Small intestine (tissue), 7 donors: ENCODE measurements at regions not wholly inside any gene's neighbourhood (a gene's known extent, or its start where the extent isn't known, plus 50 kb on each side); places are given as distances from the start of the nearest gene placed in this dataset.

Experiments used
- DNase-seq, 2 donors: peaks; one replicate each; pipeline versions ENCODE4 v3.0.0 to v3.0.0-alpha.2; 2013
- FAIRE-seq: peaks from 2 replicates; lab custom pipeline; 2012; peaks lifted over from hg19 to GRCh38; lab: Jason Lieb, UNC
- H3K27ac ChIP-seq, 3 donors: one replicate each; pipeline ENCODE4 v1.5.1; 2013; ENCODE audit warnings: low read length in 2 of 3, mild to moderate bottlenecking in 2 of 3, control low read depth in 1 of 3, inconsistent platforms in 1 of 3, low read depth in 1 of 3, moderate library complexity in 1 of 3
- H3K27me3 ChIP-seq, 3 donors: one replicate each; pipeline ENCODE4 v1.6.1; 2013; ENCODE audit warnings: low read length in 3 of 3, inconsistent platforms in 1 of 3; ENCODE audit not compliant: control insufficient read depth in 3 of 3, insufficient read depth in 3 of 3
- H3K36me3 ChIP-seq, 3 donors: one replicate each; pipeline ENCODE4 v1.6.1; 2013; ENCODE audit warnings: low read length in 3 of 3, inconsistent platforms in 1 of 3, low read depth in 1 of 3, mild to moderate bottlenecking in 1 of 3, moderate library complexity in 1 of 3; ENCODE audit not compliant: control insufficient read depth in 3 of 3, insufficient read depth in 2 of 3
- H3K4me1 ChIP-seq, 3 donors: one replicate each; pipeline ENCODE4 v1.6.1; 2013; ENCODE audit warnings: low read length in 2 of 3, inconsistent platforms in 1 of 3, low read depth in 1 of 3, mild to moderate bottlenecking in 1 of 3, moderate library complexity in 1 of 3; ENCODE audit not compliant: control insufficient read depth in 3 of 3, insufficient read depth in 2 of 3
- H3K4me3 ChIP-seq, 3 donors: one replicate each; pipeline ENCODE4 v1.5.1; 2013; ENCODE audit warnings: low read length in 3 of 3, control low read depth in 1 of 3, inconsistent platforms in 1 of 3, low read depth in 1 of 3, mild to moderate bottlenecking in 1 of 3, moderate library complexity in 1 of 3
- H3K9me3 ChIP-seq, 2 donors: one replicate each; pipeline ENCODE4 v1.6.1; 2013; ENCODE audit warnings: low read depth in 1 of 2, low read length in 1 of 2; ENCODE audit not compliant: control insufficient read depth in 2 of 2, insufficient read depth in 1 of 2
- WGBS, 3 donors: extraction: QIAGEN DNeasy Blood & Tissue Kit; methylation state at CpG; one replicate each; pipeline ENCODE4 v1.1.7; 2013; 5-methylcytosine and 5-hydroxymethylcytosine counted together
- donor health status: healthy with polysubstance abuse.
- donor health status: control.
- donor health status: control.
- donor health status: Bipolar disorder and iron deficiency.
- donor health status: healthy.

DNA sequence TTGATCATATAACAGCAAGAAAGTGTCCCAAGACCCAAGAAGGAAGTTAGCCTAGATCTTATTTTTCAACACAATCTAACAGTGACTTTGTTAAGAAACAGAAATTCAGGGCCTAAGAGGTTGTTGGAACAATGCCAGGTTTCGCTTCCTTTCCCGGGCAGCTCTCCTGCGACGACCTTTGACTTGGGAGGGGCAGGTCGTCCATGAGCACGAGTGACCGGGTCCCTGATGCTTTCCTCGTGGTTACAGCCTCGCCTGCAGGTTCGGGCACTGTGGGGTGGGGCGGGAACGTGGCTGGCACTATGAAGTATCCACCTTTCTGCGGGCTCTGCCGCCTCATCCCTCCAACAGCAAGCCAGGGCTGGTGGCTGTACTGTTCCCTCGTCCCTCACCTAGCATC lies 90.1 kb upstream of the RGMA start:
- 7 to 33% (median 29%) methylated on average over 14 to 15 of the region's 15 CpGs for WGBS, 3 donors
- no peaks in the 10 kb centered on the region for H3K36me3 ChIP-seq
- H3K4me1 ChIP-seq, result peaks cover 5 to 9% (median 7%) of the 10 kb centered on the region in 3 donors
- DNase-seq (peak; percentile 92 to 94), FAIRE-seq (no peak)
- peak overlapping the region in 1 of 3 donors; percentile 63 for H3K27ac ChIP-seq
- H3K4me3 ChIP-seq, result no peak overlapping the region
- no peaks in the 10 kb centered on the region for H3K27me3 ChIP-seq
- H3K9me3 ChIP-seq, result no peaks in the 10 kb centered on the region

DNA sequence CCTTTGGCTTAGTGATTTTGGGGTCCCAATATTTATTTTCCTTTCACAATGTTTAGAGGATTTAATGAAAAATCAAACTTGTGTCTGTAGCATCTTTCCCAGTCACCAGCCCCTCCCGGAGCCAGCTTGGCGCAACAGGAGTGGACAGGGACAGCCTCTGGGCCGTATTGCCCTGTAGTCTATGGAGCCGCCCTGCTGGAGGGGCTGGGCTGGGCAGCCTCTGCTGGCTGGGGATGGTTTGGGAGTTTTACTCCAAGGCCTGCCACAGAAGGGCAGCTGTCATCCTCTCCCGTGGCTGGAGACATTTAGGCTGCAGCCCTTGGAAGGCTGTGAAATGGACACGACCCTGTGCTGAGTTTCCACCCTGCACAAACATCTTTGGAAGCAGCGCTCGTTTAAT lies 89.4 kb upstream of the RGMA start:
- Histone ChIP-seq H3K9me3 (peaks cover 0 to 4% of the 10 kb centered on the region in 2 donors), H3K27ac (peak overlapping the region in 1 of 3 donors; percentile 63), H3K4me1 (peaks cover 5 to 9% (median 7%) of the 10 kb centered on the region in 3 donors), H3K36me3 (no peaks in the 10 kb centered on the region), H3K4me3 (no peak overlapping the region), H3K27me3 (no peaks in the 10 kb centered on the region)
- WGBS, 3 donors, result 81 to 86% (median 84%) methylated on average over 8 of the region's 8 CpGs
- DNase-seq (no peak), FAIRE-seq (no peak)

GRCh38 chr15:93176065-93176464 lies 87.1 kb upstream of the RGMA start:
- no peak for FAIRE-seq

DNA sequence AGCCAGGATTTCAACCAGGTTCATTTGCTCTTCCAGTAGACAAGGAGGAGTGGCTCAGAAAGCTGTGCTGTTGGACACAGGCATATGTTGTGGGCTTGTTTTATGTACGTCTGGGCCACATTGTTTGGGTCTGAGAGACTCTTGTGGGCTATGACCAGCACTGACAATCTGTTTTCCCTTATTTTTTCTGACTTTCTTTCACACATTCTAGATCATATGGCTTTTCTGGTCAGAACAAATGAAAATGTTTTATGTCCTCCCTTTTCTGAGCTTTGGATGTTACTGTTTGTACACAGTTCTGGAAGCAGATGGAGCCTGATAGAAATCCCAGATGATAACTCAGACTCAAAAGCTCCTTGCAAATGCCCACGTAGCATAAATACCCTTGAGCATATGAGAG lies 85.8 kb upstream of the RGMA start:
- Histone ChIP-seq H3K27me3 (peaks cover 0 to 2% (median 0%) of the 10 kb centered on the region in 3 donors), H3K27ac (no peak overlapping the region), H3K4me1 (peaks cover 4 to 9% (median 5%) of the 10 kb centered on the region in 3 donors), H3K36me3 (no peaks in the 10 kb centered on the region), H3K9me3 (peaks cover 0 to 10% of the 10 kb centered on the region in 2 donors), H3K4me3 (no peak overlapping the region)
- 69 to 75% (median 75%) methylated on average over 2 of the region's 2 CpGs for WGBS, 3 donors
- DNase-seq, result no peak
- no peak for FAIRE-seq

More at GRCh38 chr15:93176065-93176464, 87.1 kb upstream of the RGMA start:
- no peak for DNase-seq
- Histone ChIP-seq H3K9me3 (peaks cover 0 to 10% of the 10 kb centered on the region in 2 donors), H3K4me1 (peaks cover 4 to 9% (median 5%) of the 10 kb centered on the region in 3 donors), H3K36me3 (no peaks in the 10 kb centered on the region), H3K4me3 (no peak overlapping the region), H3K27ac (no peak overlapping the region), H3K27me3 (no peaks in the 10 kb centered on the region)
- WGBS, 3 donors, result 67 to 85% (median 70%) methylated on average over 4 of the region's 4 CpGs

GRCh38 chr15:93173369-93173768 lies 84.4 kb upstream of the RGMA start:
- WGBS, 3 donors, result 51 to 60% (median 58%) methylated on average over 3 of the region's 3 CpGs
- no peak overlapping the region for H3K4me3 ChIP-seq
- DNase-seq (no peak), FAIRE-seq (no peak)
- H3K27me3 ChIP-seq, result peaks cover 0 to 2% (median 0%) of the 10 kb centered on the region in 3 donors
- H3K9me3 ChIP-seq, result peaks cover 0 to 10% of the 10 kb centered on the region in 2 donors
- H3K4me1 ChIP-seq, result peaks cover 0 to 1% (median 0%) of the 10 kb centered on the region in 3 donors
- no peaks in the 10 kb centered on the region for H3K36me3 ChIP-seq
- no peak overlapping the region for H3K27ac ChIP-seq

DNA sequence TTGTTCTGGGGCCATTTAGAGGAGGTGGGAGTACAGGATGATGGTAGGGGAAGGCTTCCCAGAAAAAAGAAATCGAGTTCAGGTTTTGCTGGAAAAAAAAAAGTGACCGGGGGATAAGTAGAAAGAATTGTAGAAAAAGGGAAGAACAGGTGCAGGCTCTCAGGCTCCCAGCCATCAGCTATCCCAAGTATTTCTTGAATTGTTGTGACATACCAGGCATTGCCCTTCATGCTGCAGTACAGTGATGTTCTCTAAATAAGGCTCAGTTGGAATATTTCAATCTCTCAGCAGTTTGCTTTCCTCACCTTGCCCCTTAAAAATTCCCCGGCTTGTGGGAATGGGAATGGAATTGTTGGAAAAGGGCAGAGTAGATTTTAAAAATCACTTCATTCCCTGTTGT lies 82.5 kb upstream of the RGMA start:
- H3K27me3 ChIP-seq, result peaks cover 0 to 2% (median 0%) of the 10 kb centered on the region in 3 donors
- no peaks in the 10 kb centered on the region for H3K36me3 ChIP-seq
- H3K4me1 ChIP-seq, result no peaks in the 10 kb centered on the region
- H3K9me3 ChIP-seq, result peaks cover 0 to 10% of the 10 kb centered on the region in 2 donors
- FAIRE-seq (no peak), DNase-seq (no peak)
- 55 to 80% (median 63%) methylated on average over 3 of the region's 3 CpGs for WGBS, 3 donors
- no peak overlapping the region for H3K27ac ChIP-seq
- H3K4me3 ChIP-seq, result no peak overlapping the region

DNA sequence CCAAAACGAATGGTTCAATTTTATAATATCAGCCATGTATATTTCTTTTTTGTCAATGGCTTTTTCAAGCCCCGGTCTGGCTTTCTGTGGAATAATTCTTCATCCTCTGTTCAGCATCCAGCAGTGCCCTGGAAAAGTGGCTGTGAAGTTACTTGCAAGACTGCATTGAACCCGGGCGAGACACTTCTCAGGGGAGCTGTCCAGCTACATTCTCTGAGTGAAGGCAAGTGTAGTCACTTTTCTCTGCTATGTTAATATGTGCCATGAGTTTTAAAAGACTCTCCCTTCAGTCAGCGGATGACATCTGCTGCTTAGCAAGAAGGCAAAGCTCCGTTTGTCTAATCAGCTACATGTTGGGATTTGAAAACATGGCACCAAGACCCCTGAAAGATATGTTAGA lies 81.3 kb upstream of the RGMA start:
- H3K4me3 ChIP-seq, result no peak overlapping the region
- H3K9me3 ChIP-seq, result peaks cover 0 to 10% of the 10 kb centered on the region in 2 donors
- DNase-seq (no peak), FAIRE-seq (no peak)
- 61 to 66% (median 63%) methylated on average over 6 of the region's 6 CpGs for WGBS, 3 donors
- H3K4me1 ChIP-seq, result no peaks in the 10 kb centered on the region
- no peaks in the 10 kb centered on the region for H3K36me3 ChIP-seq
- H3K27me3 ChIP-seq, result peaks cover 0 to 2% (median 0%) of the 10 kb centered on the region in 3 donors
- H3K27ac ChIP-seq, result no peak overlapping the region

DNA sequence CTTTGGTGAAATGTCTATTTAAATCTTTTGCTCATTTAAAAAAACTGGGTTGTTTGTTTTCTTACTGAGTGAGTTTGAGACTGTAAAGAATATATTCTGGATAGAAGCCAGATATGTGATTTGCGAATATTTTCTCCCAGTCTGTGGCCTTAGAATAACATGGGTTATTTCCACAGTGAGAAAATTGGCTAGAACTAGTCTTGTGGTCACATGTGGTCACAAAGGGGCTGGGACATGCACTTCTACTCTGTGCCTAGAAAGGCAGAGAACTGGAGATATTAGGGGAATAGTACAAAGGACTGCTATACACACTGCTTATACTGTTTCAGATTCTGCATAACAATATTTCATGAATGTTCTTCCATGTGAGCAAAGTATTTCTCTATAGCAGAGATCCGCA lies 79.9 kb upstream of the RGMA start:
- Histone ChIP-seq H3K4me1 (no peaks in the 10 kb centered on the region), H3K4me3 (no peak overlapping the region), H3K27me3 (peaks cover 0 to 2% (median 0%) of the 10 kb centered on the region in 3 donors), H3K9me3 (peaks cover 0 to 9% of the 10 kb centered on the region in 2 donors), H3K27ac (no peak overlapping the region), H3K36me3 (no peaks in the 10 kb centered on the region)
- DNase-seq, result no peak
- FAIRE-seq, result no peak
- WGBS, 3 donors, result 69 to 86% (median 70%) methylated on average over 2 of the region's 2 CpGs

- DNase-seq, result no peak
- no peak overlapping the region for H3K27ac ChIP-seq
- peaks cover 0 to 2% (median 0%) of the 10 kb centered on the region in 3 donors for H3K27me3 ChIP-seq
- no peaks in the 10 kb centered on the region for H3K4me1 ChIP-seq
- no peak for FAIRE-seq
- no peaks in the 10 kb centered on the region for H3K36me3 ChIP-seq
- H3K4me3 ChIP-seq, result no peak overlapping the region
- no peaks in the 10 kb centered on the region for H3K9me3 ChIP-seq
- 39 to 67% (median 58%) methylated on average over 4 of the region's 4 CpGs for WGBS, 3 donors
Measured at GRCh38 chr15:93167291-93167690, 78.3 kb upstream of the RGMA start.
